Neural cell (in vitro differentiated cells): ENCODE measurements at regions not wholly inside any gene's neighbourhood (a gene's known extent, or its start where the extent isn't known, plus 50 kb on each side); places are given as distances from the start of the nearest gene placed in this dataset.

ENCODE experiments used
- H2AFZ ChIP-seq: fragments of 200-600, 300-800 bp; sonication (generic), shearing (Covaris generic); 2 replicates; pipeline ENCODE4 v1.6.0; 2014; ENCODE audit warnings: low read depth, mild to moderate bottlenecking, antibody characterized with exemption, low read length, moderate library complexity
- H3F3A ChIP-seq: fragments of 200-600 bp; shearing (Covaris generic); 2 replicates; pipeline ENCODE4 v1.6.1; 2016; ENCODE audit warnings: mild to moderate bottlenecking, moderate library complexity, mixed read lengths, antibody characterized with exemption, low read length; ENCODE audit not compliant: insufficient read depth, poor library complexity, severe bottlenecking
- H3K27ac ChIP-seq: fragments of 200-600, 300-800 bp; sonication (generic), shearing (Covaris generic); 2 replicates; pipeline ENCODE4 v1.5.1; 2014; ENCODE audit warnings: mild to moderate bottlenecking, low read length, moderate library complexity
- H3K27me3 ChIP-seq: fragments of 300-800, 200-600 bp; sonication (generic), shearing (Covaris generic); 2 replicates; pipeline ENCODE4 v1.6.0; 2014; ENCODE audit warnings: mild to moderate bottlenecking, low read depth, low read length, moderate library complexity; ENCODE audit not compliant: insufficient read depth
- H3K36me3 ChIP-seq: fragments of 300-800, 200-600 bp; sonication (generic), shearing (Covaris generic); 2 replicates; pipeline ENCODE4 v1.5.1; 2014; ENCODE audit warnings: mild to moderate bottlenecking, antibody characterized with exemption, low read length, moderate library complexity; ENCODE audit not compliant: insufficient read depth
- H3K4me2 ChIP-seq: fragments of 300-800, 200-600 bp; sonication (generic), shearing (Covaris generic); 2 replicates; pipeline ENCODE4 v1.6.0; 2014; ENCODE audit warnings: mild to moderate bottlenecking, low read length
- H3K4me3 ChIP-seq: fragments of 300-800, 200-600 bp; sonication (generic), shearing (Covaris generic); 2 replicates; pipeline ENCODE4 v1.5.1; 2014; ENCODE audit warnings: mild to moderate bottlenecking, low read length, moderate library complexity
- H3K79me2 ChIP-seq: fragments of 200-600 bp; shearing (Covaris generic); replicated peaks from 2 replicates; pipeline ENCODE4 v1.6.0; 2014; ENCODE audit warnings: mild to moderate bottlenecking, low read length, moderate library complexity; ENCODE audit not compliant: insufficient read depth
- H3K9ac ChIP-seq: fragments of 300-800, 200-600 bp; sonication (generic), shearing (Covaris generic); 2 replicates; pipeline ENCODE4 v1.6.1; 2016; ENCODE audit warnings: mild to moderate bottlenecking, low read length, mixed read lengths
- H3K9me2 ChIP-seq: fragments of 200-600 bp; shearing (Covaris generic); 2 replicates; pipeline ENCODE4 v1.6.1; 2016; ENCODE audit warnings: mild to moderate bottlenecking, low read length, mixed read lengths; ENCODE audit not compliant: insufficient read depth
- H3K9me3 ChIP-seq: fragments of 200-600, 300-800 bp; sonication (generic), shearing (Covaris generic); 2 replicates; pipeline ENCODE4 v1.6.1; 2016; ENCODE audit warnings: mild to moderate bottlenecking, mixed run types, low read length, moderate library complexity, mixed read lengths
- H4K20me1 ChIP-seq: fragments of 200-600 bp; shearing (Covaris generic); 2 replicates; pipeline ENCODE4 v1.6.1; 2016; ENCODE audit warnings: mild to moderate bottlenecking, mixed run types; ENCODE audit not compliant: insufficient read depth
- CTCF ChIP-seq: fragments of 450-650 bp; IDR thresholded peaks from 2 replicates; pipeline ENCODE4 v1.5.1; 2014; ENCODE audit warnings: antibody characterized with exemption, mild to moderate bottlenecking, moderate library complexity; ENCODE audit not compliant: poor library complexity, severe bottlenecking
- EP300 ChIP-seq: fragments of 450-650 bp; conservative IDR thresholded peaks from 2 replicates; pipeline ENCODE4 v1.6.1; 2014; ENCODE audit warnings: antibody characterized with exemption, mild to moderate bottlenecking, moderate library complexity; ENCODE audit not compliant: poor library complexity, severe bottlenecking
- EZH2 ChIP-seq: fragments of 200-600, 300-800 bp; shearing (Covaris generic), sonication (generic); IDR thresholded peaks from 2 replicates; pipeline ENCODE4 v1.6.1; 2014; ENCODE audit warnings: antibody characterized with exemption, low read length, borderline replicate concordance, mild to moderate bottlenecking; ENCODE audit not compliant: insufficient read depth, poor library complexity, severe bottlenecking
- MXI1 ChIP-seq: fragments of 450-650 bp; conservative IDR thresholded peaks from 2 replicates; pipeline ENCODE4 v1.6.1; 2014; ENCODE audit warnings: antibody characterized with exemption, mild to moderate bottlenecking; ENCODE audit not compliant: poor library complexity, severe bottlenecking
- POLR2AphosphoS5 ChIP-seq: IDR thresholded peaks from 2 replicates; pipeline ENCODE4 v1.6.1; 2012
- RAD21 ChIP-seq: fragments of 450-650 bp; conservative IDR thresholded peaks from 2 replicates; pipeline ENCODE4 v1.6.1; 2014; ENCODE audit warnings: antibody characterized with exemption, mild to moderate bottlenecking, moderate library complexity
- SMC3 ChIP-seq: fragments of 450-650 bp; conservative IDR thresholded peaks from 2 replicates; pipeline ENCODE4 v1.6.1; 2014; ENCODE audit warnings: antibody characterized with exemption, mild to moderate bottlenecking, moderate library complexity; ENCODE audit not compliant: poor library complexity
- TAF1 ChIP-seq: IDR thresholded peaks from 2 replicates; pipeline ENCODE4 v1.6.1; 2012; ENCODE audit warnings: low read depth
- TF ChIP-seq, protein P1 (sequence below): IDR thresholded peaks from 2 replicates; pipeline ENCODE4 v1.6.1; 2012; ENCODE audit warnings: borderline replicate concordance

- Histone ChIP-seq H3K9ac (no peak overlapping the region), H3K36me3 (no peaks in the 10 kb centered on the region), H3K27ac (no peak overlapping the region), H3K9me3 (no peaks in the 10 kb centered on the region), H3K27me3 (no peaks in the 10 kb centered on the region), H4K20me1 (no peaks in the 10 kb centered on the region), H3K4me2 (no peak overlapping the region), H3K4me3 (no peak overlapping the region), H3K79me2 (no peaks in the 10 kb centered on the region), H2AFZ (no peak overlapping the region), H3K9me2 (no peaks in the 10 kb centered on the region), H3F3A (no peaks in the 10 kb centered on the region)
- no peak for TF ChIP-seq EZH2
- TF ChIP-seq POLR2AphosphoS5 = no peak
- TF ChIP-seq CTCF = no peak
- TF ChIP-seq EP300 = no peak
- no peak for TF ChIP-seq MXI1
- TF ChIP-seq TAF1 = no peak
- no peak for TF ChIP-seq RAD21
- no peak for TF ChIP-seq SMC3
- TF ChIP-seq, protein P1, sequence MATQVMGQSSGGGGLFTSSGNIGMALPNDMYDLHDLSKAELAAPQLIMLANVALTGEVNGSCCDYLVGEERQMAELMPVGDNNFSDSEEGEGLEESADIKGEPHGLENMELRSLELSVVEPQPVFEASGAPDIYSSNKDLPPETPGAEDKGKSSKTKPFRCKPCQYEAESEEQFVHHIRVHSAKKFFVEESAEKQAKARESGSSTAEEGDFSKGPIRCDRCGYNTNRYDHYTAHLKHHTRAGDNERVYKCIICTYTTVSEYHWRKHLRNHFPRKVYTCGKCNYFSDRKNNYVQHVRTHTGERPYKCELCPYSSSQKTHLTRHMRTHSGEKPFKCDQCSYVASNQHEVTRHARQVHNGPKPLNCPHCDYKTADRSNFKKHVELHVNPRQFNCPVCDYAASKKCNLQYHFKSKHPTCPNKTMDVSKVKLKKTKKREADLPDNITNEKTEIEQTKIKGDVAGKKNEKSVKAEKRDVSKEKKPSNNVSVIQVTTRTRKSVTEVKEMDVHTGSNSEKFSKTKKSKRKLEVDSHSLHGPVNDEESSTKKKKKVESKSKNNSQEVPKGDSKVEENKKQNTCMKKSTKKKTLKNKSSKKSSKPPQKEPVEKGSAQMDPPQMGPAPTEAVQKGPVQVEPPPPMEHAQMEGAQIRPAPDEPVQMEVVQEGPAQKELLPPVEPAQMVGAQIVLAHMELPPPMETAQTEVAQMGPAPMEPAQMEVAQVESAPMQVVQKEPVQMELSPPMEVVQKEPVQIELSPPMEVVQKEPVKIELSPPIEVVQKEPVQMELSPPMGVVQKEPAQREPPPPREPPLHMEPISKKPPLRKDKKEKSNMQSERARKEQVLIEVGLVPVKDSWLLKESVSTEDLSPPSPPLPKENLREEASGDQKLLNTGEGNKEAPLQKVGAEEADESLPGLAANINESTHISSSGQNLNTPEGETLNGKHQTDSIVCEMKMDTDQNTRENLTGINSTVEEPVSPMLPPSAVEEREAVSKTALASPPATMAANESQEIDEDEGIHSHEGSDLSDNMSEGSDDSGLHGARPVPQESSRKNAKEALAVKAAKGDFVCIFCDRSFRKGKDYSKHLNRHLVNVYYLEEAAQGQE = no peak
These were observed 381.6 kb downstream of the DSEL start for GRCh38 chr18:67134911-67135310.

DNA sequence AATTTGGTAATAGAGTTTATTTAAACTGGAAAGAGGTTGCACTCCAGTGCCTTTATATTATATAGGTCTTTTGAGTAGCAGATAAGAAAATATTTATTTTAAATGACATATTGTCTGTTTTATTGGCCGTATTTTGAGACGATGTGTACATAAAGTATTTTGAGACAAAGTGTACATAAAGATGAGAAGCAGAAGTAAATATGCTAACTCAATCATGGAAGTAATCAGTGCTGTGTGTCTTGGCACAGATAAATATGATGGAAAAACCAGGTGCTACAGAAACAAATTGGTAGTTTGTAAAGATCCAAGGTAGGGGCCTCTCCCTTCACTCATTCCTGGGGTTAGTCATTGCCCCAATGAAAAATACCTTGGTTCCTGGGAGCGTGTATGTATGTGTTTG, 382.9 kb downstream of the DSEL start:
- no peak overlapping the region for H3K27ac ChIP-seq
- no peak overlapping the region for H3K4me3 ChIP-seq
- H3K9me2 ChIP-seq = no peaks in the 10 kb centered on the region
- H3K9ac ChIP-seq = no peak overlapping the region
- no peak for TF ChIP-seq RAD21
- no peak for TF ChIP-seq CTCF
- TF ChIP-seq EZH2 = no peak
- no peak overlapping the region for H2AFZ ChIP-seq
- H4K20me1 ChIP-seq = no peaks in the 10 kb centered on the region
- H3K9me3 ChIP-seq = no peaks in the 10 kb centered on the region
- H3K79me2 ChIP-seq = no peaks in the 10 kb centered on the region
- no peaks in the 10 kb centered on the region for H3K36me3 ChIP-seq
- no peaks in the 10 kb centered on the region for H3K27me3 ChIP-seq
- no peaks in the 10 kb centered on the region for H3F3A ChIP-seq
- H3K4me2 ChIP-seq = no peak overlapping the region
